GM08714 (cell line): ENCODE measurements at regions not wholly inside any gene's neighbourhood (a gene's known extent, or its start where the extent isn't known, plus 50 kb on each side); places are given as distances from the start of the nearest gene placed in this dataset.

ENCODE experiments used
- H3K4me3 ChIP-seq: fragments of 200-500 bp; sonication (Bioruptor generic); 2 replicates; pipeline ENCODE4 v1.5.1; 2014; ENCODE audit warnings: mild to moderate bottlenecking, low read length, inconsistent platforms
- ZNF274 ChIP-seq: IDR thresholded peaks from 2 replicates; pipeline ENCODE4 v1.6.1; 2012; ENCODE audit warnings: mild to moderate bottlenecking, low read depth, low read length

DNA sequence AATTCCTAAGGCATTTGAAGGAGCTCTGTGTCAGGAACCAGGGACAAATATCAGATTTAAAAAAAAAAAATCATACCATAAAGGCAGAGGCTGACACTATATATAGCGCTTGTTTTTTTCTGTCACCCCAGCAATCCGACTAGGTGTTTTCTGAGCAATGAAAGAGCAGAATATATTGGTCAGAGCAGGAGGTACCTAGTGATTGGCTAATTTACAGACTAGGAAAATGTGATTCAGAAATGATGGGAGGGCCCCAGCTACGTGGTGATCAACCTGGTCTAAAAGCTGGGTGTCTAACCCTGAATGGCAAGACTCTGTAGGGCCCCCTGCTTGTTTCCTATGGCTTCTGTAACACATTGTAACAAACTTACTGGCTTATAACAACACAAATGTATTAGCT is 195.5 kb upstream of the XYLT1 start:
- no peak overlapping the region for H3K4me3 ChIP-seq
- no peak for TF ChIP-seq ZNF274

DNA sequence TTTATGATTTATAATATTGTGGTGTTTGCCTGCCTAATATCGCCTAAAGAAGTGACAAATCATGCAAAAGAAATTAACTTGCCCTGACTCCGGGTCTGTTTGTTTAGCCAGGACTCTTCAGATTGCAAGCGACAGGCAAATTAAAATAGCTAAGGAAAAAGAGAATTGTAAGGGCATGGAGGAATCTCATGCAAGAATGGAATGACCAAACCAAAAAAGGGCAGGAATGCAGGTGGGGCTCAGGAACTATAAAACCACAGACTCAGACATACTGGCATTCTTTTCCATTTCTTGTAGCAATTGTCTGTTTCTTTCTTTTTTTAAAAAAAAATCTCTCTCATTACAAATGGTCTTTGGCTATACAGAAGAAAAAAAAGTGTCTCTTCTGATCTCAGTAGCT is 188.1 kb upstream of the XYLT1 start:
- TF ChIP-seq ZNF274: no peak
- H3K4me3 ChIP-seq: no peak overlapping the region

- no peak overlapping the region for H3K4me3 ChIP-seq
- no peak for TF ChIP-seq ZNF274
Observed at GRCh38 chr16:17657045-17657444, 186.3 kb upstream of the XYLT1 start.

DNA sequence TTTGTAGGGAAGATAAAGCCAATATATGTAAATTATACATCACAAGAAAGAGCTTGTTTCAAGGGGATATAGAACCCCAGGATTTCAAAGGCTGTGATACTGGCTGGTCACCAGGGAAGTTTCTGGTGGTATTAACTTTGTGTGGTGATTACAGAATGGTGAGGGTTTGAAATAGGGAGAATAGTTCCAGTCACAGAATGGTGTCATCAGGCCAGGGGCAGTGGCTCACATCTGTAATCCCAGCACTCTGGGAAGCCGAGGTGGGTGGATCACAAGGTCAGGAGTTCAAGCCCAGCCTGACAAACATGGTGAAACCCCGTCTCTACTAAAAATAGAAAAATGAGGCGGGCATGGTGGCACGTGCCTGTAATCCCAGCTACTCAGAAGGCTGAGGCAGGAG is 183.8 kb upstream of the XYLT1 start:
- no peak overlapping the region for H3K4me3 ChIP-seq
- TF ChIP-seq ZNF274: no peak

GRCh38 chr16:17654142-17654541 is 183.4 kb upstream of the XYLT1 start:
- no peak for TF ChIP-seq ZNF274
- H3K4me3 ChIP-seq: no peak overlapping the region

- TF ChIP-seq ZNF274: no peak
- H3K4me3 ChIP-seq: no peak overlapping the region
Observed at GRCh38 chr16:17647879-17648872, 177.4 kb upstream of the XYLT1 start.

- H3K4me3 ChIP-seq: no peak overlapping the region
- no peak for TF ChIP-seq ZNF274
Observed at GRCh38 chr16:17643935-17644334, 173.2 kb upstream of the XYLT1 start.

GRCh38 chr16:17641990-17642389 is 171.2 kb upstream of the XYLT1 start:
- no peak overlapping the region for H3K4me3 ChIP-seq
- TF ChIP-seq ZNF274: no peak

- H3K4me3 ChIP-seq: no peak overlapping the region
- no peak for TF ChIP-seq ZNF274
Observed at GRCh38 chr16:17638134-17638533, 167.4 kb upstream of the XYLT1 start.

DNA sequence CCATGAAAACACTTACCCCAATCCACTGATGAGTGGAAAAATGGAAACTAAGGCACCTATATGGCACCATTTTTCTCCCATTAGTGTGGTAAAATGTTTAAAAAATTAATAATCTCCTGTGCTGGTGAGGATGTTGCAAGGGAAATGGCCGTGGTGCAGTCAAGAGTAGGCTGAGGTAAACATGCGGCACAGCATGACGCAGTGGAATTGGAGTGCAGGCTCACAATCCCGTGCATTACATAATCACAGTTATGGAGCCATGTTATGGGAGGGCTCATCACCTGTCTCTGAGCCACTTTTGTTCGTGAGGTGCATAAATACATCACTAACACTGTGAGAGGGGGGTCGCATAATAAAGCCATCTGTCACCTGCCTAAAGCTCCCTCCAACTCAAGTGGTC is 164.4 kb upstream of the XYLT1 start:
- H3K4me3 ChIP-seq: no peak overlapping the region
- TF ChIP-seq ZNF274: no peak

GRCh38 chr16:17633181-17633951 is 162.6 kb upstream of the XYLT1 start:
- no peak for TF ChIP-seq ZNF274
- H3K4me3 ChIP-seq: no peak overlapping the region

- no peak overlapping the region for H3K4me3 ChIP-seq
- TF ChIP-seq ZNF274: no peak
Observed at GRCh38 chr16:17632667-17633066, 161.9 kb upstream of the XYLT1 start.

GRCh38 chr16:17629936-17630335 is 159.2 kb upstream of the XYLT1 start:
- no peak overlapping the region for H3K4me3 ChIP-seq
- TF ChIP-seq ZNF274: no peak

DNA sequence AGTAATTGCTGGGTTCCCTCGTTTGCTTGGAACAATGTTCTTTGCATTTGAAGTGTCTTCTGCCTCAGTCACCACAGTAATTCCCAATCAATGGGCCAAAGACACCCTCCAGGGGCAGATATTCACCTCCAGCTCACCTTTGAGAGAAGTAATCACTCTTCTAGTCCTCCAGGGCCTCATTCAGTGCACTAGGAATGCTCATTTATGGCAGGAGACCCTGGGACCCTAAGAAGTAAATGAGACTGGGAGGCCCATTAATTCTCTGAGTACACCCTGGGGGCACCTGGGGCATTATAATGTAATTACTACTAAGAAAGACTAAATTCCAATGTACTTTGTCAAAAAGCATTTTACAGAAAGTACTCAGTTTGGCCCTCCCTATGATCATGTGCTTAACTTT is 158.2 kb upstream of the XYLT1 start:
- no peak for TF ChIP-seq ZNF274
- H3K4me3 ChIP-seq: no peak overlapping the region

GRCh38 chr16:17622366-17622765 is 151.6 kb upstream of the XYLT1 start:
- no peak overlapping the region for H3K4me3 ChIP-seq

More at GRCh38 chr16:17622366-17622765, 151.6 kb upstream of the XYLT1 start:
- no peak for TF ChIP-seq ZNF274
